ENCODE measurements at regions not wholly inside any gene's neighbourhood (a gene's known extent, or its start where the extent isn't known, plus 50 kb on each side); places are given as distances from the start of the nearest gene placed in this dataset.

- peaks cover 2% of the 10 kb centered on the region for H3K27me3 Mint-ChIP-seq (ENCODE audit: unreplicated experiment)
- no peaks in the 10 kb centered on the region for H3K4me1 Mint-ChIP-seq (ENCODE audit: unreplicated experiment)
- H3K36me3 Mint-ChIP-seq (ENCODE audit: unreplicated experiment) = no peaks in the 10 kb centered on the region
- TF ChIP-seq, protein P1, sequence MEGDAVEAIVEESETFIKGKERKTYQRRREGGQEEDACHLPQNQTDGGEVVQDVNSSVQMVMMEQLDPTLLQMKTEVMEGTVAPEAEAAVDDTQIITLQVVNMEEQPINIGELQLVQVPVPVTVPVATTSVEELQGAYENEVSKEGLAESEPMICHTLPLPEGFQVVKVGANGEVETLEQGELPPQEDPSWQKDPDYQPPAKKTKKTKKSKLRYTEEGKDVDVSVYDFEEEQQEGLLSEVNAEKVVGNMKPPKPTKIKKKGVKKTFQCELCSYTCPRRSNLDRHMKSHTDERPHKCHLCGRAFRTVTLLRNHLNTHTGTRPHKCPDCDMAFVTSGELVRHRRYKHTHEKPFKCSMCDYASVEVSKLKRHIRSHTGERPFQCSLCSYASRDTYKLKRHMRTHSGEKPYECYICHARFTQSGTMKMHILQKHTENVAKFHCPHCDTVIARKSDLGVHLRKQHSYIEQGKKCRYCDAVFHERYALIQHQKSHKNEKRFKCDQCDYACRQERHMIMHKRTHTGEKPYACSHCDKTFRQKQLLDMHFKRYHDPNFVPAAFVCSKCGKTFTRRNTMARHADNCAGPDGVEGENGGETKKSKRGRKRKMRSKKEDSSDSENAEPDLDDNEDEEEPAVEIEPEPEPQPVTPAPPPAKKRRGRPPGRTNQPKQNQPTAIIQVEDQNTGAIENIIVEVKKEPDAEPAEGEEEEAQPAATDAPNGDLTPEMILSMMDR (IDR thresholded peaks at IDR 0.05) = no peak
- no peak overlapping the region for H3K4me3 Mint-ChIP-seq (ENCODE audit: unreplicated experiment)
- DNase-seq (ENCODE audit: extremely low spot score, unreplicated experiment) = no peak
- H3K27ac Mint-ChIP-seq (ENCODE audit: unreplicated experiment) = no peak overlapping the region
- H3K9me3 Mint-ChIP-seq (ENCODE audit: unreplicated experiment) = no peaks in the 10 kb centered on the region
These were observed 461.3 kb upstream of the SOX11 start for GRCh38 chr2:5230855-5231254.

- Mint-ChIP-seq H3K36me3 (ENCODE audit: unreplicated experiment) (no peaks in the 10 kb centered on the region), H3K9me3 (ENCODE audit: unreplicated experiment) (no peaks in the 10 kb centered on the region), H3K27ac (ENCODE audit: unreplicated experiment) (no peak overlapping the region), H3K4me1 (ENCODE audit: unreplicated experiment) (no peaks in the 10 kb centered on the region), H3K4me3 (ENCODE audit: unreplicated experiment) (no peak overlapping the region), H3K27me3 (ENCODE audit: unreplicated experiment) (peaks cover 2% of the 10 kb centered on the region)
- TF ChIP-seq, protein P1 (IDR thresholded peaks at IDR 0.05) = no peak
- DNase-seq (ENCODE audit: extremely low spot score, unreplicated experiment) = no peak
These were observed 460.9 kb upstream of the SOX11 start for GRCh38 chr2:5231287-5231686.

- TF ChIP-seq, protein P1 (IDR thresholded peaks at IDR 0.05) = no peak
- Mint-ChIP-seq H3K36me3 (ENCODE audit: unreplicated experiment) (no peaks in the 10 kb centered on the region), H3K4me3 (ENCODE audit: unreplicated experiment) (no peak overlapping the region), H3K9me3 (ENCODE audit: unreplicated experiment) (no peaks in the 10 kb centered on the region), H3K27me3 (ENCODE audit: unreplicated experiment) (no peaks in the 10 kb centered on the region), H3K27ac (ENCODE audit: unreplicated experiment) (no peak overlapping the region), H3K4me1 (ENCODE audit: unreplicated experiment) (no peaks in the 10 kb centered on the region)
- no peak for DNase-seq (ENCODE audit: extremely low spot score, unreplicated experiment)
These were observed 457.6 kb upstream of the SOX11 start for GRCh38 chr2:5234563-5234962.

DNA sequence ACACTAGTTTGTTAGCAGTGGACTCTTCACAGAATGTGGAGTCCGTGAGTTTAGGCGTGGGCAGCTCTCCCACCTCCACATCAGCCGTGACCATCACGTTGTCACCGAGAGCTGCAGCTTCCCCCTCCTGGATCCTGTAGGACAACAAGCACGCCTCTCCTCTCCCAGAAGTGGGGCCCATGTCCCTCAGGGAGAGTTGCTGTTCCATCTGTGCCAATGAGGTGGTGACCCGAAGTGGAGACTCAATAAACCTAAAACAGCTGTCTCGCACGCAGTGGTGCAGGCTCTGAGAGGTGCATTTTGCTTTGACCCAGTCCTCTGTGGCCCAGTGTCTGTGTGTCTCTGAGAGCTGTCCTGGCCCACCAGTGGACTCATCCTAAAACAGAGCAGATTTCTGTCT lies 456.5 kb upstream of the SOX11 start:
- no peak overlapping the region for H3K27ac Mint-ChIP-seq (ENCODE audit: unreplicated experiment)
- no peaks in the 10 kb centered on the region for H3K36me3 Mint-ChIP-seq (ENCODE audit: unreplicated experiment)
- TF ChIP-seq, protein P1 (IDR thresholded peaks at IDR 0.05) = no peak
- DNase-seq (ENCODE audit: extremely low spot score, unreplicated experiment) = no peak
- H3K4me3 Mint-ChIP-seq (ENCODE audit: unreplicated experiment) = no peak overlapping the region
- H3K27me3 Mint-ChIP-seq (ENCODE audit: unreplicated experiment) = no peaks in the 10 kb centered on the region
- H3K9me3 Mint-ChIP-seq (ENCODE audit: unreplicated experiment) = no peaks in the 10 kb centered on the region
- no peaks in the 10 kb centered on the region for H3K4me1 Mint-ChIP-seq (ENCODE audit: unreplicated experiment)

GRCh38 chr2:5236249-5236648 lies 455.9 kb upstream of the SOX11 start:
- Mint-ChIP-seq H3K27ac (ENCODE audit: unreplicated experiment) (no peak overlapping the region), H3K4me3 (ENCODE audit: unreplicated experiment) (no peak overlapping the region), H3K9me3 (ENCODE audit: unreplicated experiment) (no peaks in the 10 kb centered on the region), H3K27me3 (ENCODE audit: unreplicated experiment) (no peaks in the 10 kb centered on the region), H3K36me3 (ENCODE audit: unreplicated experiment) (no peaks in the 10 kb centered on the region), H3K4me1 (ENCODE audit: unreplicated experiment) (no peaks in the 10 kb centered on the region)
- DNase-seq (ENCODE audit: extremely low spot score, unreplicated experiment) = no peak
- TF ChIP-seq, protein P1 (IDR thresholded peaks at IDR 0.05) = no peak

All from osteocyte (in vitro differentiated cells).